ENCODE measurements at regions not wholly inside any gene's neighbourhood (a gene's known extent, or its start where the extent isn't known, plus 50 kb on each side); places are given as distances from the start of the nearest gene placed in this dataset.

DNA sequence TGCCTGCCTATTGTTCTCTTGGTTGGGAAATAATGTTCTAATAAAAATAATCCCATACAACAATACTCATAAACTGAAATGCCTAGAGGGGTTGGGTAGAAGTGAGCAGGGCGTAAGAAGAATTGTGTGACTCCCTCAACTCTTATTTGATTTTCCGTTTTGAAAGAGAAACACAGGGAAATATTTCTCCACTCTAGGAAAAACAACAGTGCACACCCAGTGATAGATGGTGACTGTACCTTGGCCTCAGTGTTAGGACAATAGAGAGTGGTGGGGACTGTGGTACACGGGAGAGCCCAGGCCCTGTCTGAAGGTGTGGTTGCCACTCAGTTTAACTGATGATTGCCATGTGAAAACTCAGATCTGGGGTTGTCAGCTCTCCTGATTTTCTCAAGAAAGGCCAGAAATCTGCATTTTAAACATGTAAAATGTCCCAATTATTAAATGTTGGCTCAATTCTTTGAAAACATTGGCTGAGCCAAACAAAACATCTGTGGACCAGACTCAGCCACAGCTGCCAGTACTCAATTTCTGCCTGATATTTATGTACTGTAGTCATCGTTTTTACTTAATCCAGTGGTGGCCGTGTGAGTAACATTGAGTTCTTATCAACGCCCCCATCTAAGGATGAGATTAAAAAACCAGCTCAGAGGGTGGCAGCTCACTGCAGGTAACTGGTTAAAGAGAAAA is 103.8 kb upstream of the ZNF618 start:
- TF ChIP-seq, protein P1, sequence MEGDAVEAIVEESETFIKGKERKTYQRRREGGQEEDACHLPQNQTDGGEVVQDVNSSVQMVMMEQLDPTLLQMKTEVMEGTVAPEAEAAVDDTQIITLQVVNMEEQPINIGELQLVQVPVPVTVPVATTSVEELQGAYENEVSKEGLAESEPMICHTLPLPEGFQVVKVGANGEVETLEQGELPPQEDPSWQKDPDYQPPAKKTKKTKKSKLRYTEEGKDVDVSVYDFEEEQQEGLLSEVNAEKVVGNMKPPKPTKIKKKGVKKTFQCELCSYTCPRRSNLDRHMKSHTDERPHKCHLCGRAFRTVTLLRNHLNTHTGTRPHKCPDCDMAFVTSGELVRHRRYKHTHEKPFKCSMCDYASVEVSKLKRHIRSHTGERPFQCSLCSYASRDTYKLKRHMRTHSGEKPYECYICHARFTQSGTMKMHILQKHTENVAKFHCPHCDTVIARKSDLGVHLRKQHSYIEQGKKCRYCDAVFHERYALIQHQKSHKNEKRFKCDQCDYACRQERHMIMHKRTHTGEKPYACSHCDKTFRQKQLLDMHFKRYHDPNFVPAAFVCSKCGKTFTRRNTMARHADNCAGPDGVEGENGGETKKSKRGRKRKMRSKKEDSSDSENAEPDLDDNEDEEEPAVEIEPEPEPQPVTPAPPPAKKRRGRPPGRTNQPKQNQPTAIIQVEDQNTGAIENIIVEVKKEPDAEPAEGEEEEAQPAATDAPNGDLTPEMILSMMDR (IDR thresholded peaks at IDR 0.05): no peak
- TF ChIP-seq POLR2A (IDR thresholded peaks at IDR 0.05): no peak
